AG04450 (cell line): ENCODE measurements at regions not wholly inside any gene's neighbourhood (a gene's known extent, or its start where the extent isn't known, plus 50 kb on each side); places are given as distances from the start of the nearest gene placed in this dataset.

ENCODE experiments used
- CTCF ChIA-PET: fragments of 300-600, 350-600 bp; formaldehyde crosslinking; extraction: SDS; loops from one replicate; lab custom pipeline; 2022; ENCODE audit warnings: antibody characterized with exemption, inconsistent platforms; lab: Charles Lee
- POLR2A ChIA-PET: fragments of 350-600 bp; formaldehyde crosslinking; extraction: SDS; loops from one replicate; lab custom pipeline; 2021; ENCODE audit warnings: antibody characterized with exemption, inconsistent platforms; lab: Yijun Ruan, JAX
- DNase-seq: peaks from one replicate; pipeline ENCODE4 v3.0.0-alpha.2; 2011; ENCODE audit warnings: low read depth, low spot score
- H3K27ac ChIP-seq: one replicate; pipeline ENCODE4 v1.5.1; 2012; ENCODE audit warnings: low read depth, low read length, control low read depth
- H3K27me3 ChIP-seq: one replicate; pipeline ENCODE4 v1.6.0; 2012; ENCODE audit warnings: low read length; ENCODE audit not compliant: control insufficient read depth, insufficient read depth
- H3K4me3 ChIP-seq: 2 replicates; pipeline ENCODE4 v1.5.1; 2011; ENCODE audit warnings: mild to moderate bottlenecking, low read depth, low read length, control low read depth
- H3K9me3 ChIP-seq: 2 replicates; pipeline ENCODE4 v1.5.1; 2012; ENCODE audit warnings: low read length; ENCODE audit not compliant: control insufficient read depth, insufficient read depth
- TF ChIP-seq, protein P1 (sequence below): IDR thresholded peaks from 2 replicates; pipeline ENCODE4 v1.5.1; 2011; ENCODE audit warnings: low read depth, low read length, control low read depth, inconsistent platforms

- H3K27me3 ChIP-seq, result peaks cover 2% of the 10 kb centered on the region
- no peak for DNase-seq
- H3K4me3 ChIP-seq, result no peak overlapping the region
- TF ChIP-seq, protein P1, sequence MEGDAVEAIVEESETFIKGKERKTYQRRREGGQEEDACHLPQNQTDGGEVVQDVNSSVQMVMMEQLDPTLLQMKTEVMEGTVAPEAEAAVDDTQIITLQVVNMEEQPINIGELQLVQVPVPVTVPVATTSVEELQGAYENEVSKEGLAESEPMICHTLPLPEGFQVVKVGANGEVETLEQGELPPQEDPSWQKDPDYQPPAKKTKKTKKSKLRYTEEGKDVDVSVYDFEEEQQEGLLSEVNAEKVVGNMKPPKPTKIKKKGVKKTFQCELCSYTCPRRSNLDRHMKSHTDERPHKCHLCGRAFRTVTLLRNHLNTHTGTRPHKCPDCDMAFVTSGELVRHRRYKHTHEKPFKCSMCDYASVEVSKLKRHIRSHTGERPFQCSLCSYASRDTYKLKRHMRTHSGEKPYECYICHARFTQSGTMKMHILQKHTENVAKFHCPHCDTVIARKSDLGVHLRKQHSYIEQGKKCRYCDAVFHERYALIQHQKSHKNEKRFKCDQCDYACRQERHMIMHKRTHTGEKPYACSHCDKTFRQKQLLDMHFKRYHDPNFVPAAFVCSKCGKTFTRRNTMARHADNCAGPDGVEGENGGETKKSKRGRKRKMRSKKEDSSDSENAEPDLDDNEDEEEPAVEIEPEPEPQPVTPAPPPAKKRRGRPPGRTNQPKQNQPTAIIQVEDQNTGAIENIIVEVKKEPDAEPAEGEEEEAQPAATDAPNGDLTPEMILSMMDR, result no peak
- H3K27ac ChIP-seq, result no peak overlapping the region
- H3K9me3 ChIP-seq, result no peaks in the 10 kb centered on the region; the same call in 1 of the 2 replicates
- POLR2A ChIA-PET, result no interaction called here
- CTCF ChIA-PET, result no interaction called here
These were observed 76.5 kb upstream of the GPR12 start for GRCh38 chr13:26837102-26837501.

DNA sequence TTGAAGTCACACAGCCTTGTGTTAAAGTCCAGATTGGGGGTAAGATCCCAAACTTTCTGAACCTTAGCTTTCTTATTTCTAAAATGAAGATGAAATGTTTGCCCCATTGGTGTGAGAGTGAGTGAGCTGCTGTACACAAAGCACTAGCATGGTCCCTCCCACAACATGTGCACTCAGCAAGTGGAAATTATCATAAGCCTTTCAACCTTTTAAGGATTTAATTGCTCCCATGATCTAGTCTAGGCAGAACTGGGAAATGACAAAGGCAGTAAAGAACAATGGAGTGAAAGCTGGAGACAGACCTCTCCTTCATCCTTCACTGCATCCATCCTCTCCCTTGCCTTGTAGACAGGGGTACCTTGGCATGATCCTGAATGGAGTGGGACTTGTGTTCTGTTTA lies 76.0 kb upstream of the GPR12 start:
- H3K9me3 ChIP-seq, result no peaks in the 10 kb centered on the region; the same call in 1 of the 2 replicates

GRCh38 chr13:26834646-26835045 lies 74.1 kb upstream of the GPR12 start:
- POLR2A ChIA-PET, result no interaction called here
- Histone ChIP-seq H3K27me3 (peaks cover 2% of the 10 kb centered on the region), H3K27ac (no peak overlapping the region), H3K9me3 (no peaks in the 10 kb centered on the region; the same call in 1 of the 2 replicates), H3K4me3 (no peak overlapping the region)
- CTCF ChIA-PET, result no interaction called here
- TF ChIP-seq, protein P1, result no peak
- DNase-seq, result no peak

More for the DNA sequence above, 76.0 kb upstream of the GPR12 start:
- DNase-seq, result no peak
- ChIA-PET CTCF (no interaction called here), POLR2A (no interaction called here)
- no peak overlapping the region for H3K4me3 ChIP-seq
- H3K27ac ChIP-seq, result no peak overlapping the region
- TF ChIP-seq, protein P1, result no peak
- H3K27me3 ChIP-seq, result peaks cover 2% of the 10 kb centered on the region

- POLR2A ChIA-PET, result no interaction called here
- CTCF ChIA-PET, result no interaction called here
These were observed 70.8 kb upstream of the GPR12 start for GRCh38 chr13:26831336-26831908.

GRCh38 chr13:26829716-26830115 lies 69.1 kb upstream of the GPR12 start:
- TF ChIP-seq, protein P1, result no peak
- H3K27me3 ChIP-seq, result peaks cover 2% of the 10 kb centered on the region
- H3K9me3 ChIP-seq, result no peaks in the 10 kb centered on the region
- ChIA-PET POLR2A (no interaction called here), CTCF (no interaction called here)
- no peak overlapping the region for H3K27ac ChIP-seq
- no peak overlapping the region for H3K4me3 ChIP-seq
- no peak for DNase-seq

More at GRCh38 chr13:26831336-26831908, 70.8 kb upstream of the GPR12 start:
- H3K27ac ChIP-seq, result no peak overlapping the region
- no peak overlapping the region for H3K4me3 ChIP-seq
- TF ChIP-seq, protein P1, result no peak
- H3K27me3 ChIP-seq, result peaks cover 2% of the 10 kb centered on the region
- H3K9me3 ChIP-seq, result no peaks in the 10 kb centered on the region; the same call in 1 of the 2 replicates
- no peak for DNase-seq
